Fibroblast of skin of left quadriceps (primary cell): ENCODE measurements at regions not wholly inside any gene's neighbourhood (a gene's known extent, or its start where the extent isn't known, plus 50 kb on each side); places are given as distances from the start of the nearest gene placed in this dataset.

Experiments used
- DNase-seq, 2 experiments: peaks; one replicate each; pipeline ENCODE4 v3.0.0-alpha.2; 2013; ENCODE audit warnings: low read depth in 2 of 2

DNA sequence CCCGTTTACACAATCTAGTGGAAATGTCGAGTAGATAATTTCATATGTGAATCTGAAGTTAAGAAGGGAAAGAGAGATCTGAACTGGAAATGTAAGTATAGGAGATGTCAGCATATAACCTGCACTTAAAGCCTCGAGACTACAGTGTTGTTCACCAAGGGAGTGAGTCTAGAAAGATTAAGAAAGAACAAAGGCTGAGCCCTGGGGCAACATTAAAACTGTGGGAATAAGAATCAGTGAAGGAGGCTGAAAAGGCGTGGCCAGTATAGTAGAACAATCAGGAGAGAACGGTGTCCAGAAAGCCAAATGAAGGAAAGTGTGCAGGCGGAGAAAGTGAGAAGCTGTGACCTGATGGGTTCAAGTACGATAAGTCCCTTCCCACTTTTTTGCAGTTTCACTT lies 118.8 kb upstream of the TENM3 start:
- DNase-seq, result no peak

DNA sequence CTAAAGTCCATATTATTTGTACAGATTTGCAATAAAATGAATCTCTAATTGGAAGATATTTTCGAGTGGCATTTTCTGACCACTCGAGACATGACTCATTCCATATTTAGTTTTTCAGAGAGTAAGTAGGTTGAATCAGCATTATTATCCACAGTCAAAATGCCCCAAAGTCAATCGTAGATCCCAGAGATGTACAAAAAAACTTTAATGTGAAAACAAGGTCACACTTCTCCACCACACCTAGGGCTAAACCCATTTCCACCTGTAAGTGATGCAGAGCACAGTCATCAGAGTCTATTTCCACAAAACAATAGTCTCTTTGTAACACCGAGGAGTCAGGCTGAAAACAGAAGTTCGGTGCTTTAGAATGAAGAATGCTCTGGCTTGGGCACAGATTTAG lies 117.1 kb upstream of the TENM3 start:
- no peak for DNase-seq

DNA sequence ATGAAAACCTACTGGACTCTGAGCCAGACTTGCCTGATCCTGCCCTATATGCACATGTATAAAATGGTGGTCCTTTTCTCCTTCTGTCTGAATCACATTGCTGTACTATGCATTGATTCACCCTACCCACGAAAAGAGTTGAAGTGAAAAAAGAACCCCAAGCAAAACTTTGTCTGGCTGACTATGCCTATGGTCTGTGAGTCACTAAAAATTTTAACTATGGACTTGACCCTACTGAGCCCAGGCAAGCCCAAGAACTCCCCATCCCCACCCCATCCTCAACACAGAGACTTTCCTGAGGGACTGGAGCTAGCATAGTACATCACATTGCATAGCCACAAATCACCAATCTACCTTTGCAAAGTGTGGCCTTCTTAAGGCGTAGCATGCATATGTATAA lies 116.6 kb upstream of the TENM3 start:
- DNase-seq, result no peak

DNA sequence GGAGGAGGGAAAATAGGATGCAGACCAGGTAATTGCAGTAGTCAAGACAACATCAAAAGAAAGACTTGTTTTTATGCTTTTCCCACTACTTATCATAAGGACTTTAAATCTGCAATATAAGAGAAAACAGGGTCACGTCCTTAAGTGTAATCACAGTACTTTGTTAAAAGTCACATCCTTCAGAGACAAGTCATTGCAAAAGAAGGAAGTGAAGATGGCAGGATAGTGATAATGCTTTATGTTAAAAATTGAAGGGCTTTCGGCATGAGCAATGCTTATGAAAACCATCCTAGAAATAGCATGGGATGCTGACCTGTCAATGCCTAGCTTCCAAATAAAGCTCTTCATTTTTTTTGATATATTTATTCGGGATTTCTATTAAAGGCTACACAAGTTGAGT lies 110.2 kb upstream of the TENM3 start:
- DNase-seq, result no peak

DNA sequence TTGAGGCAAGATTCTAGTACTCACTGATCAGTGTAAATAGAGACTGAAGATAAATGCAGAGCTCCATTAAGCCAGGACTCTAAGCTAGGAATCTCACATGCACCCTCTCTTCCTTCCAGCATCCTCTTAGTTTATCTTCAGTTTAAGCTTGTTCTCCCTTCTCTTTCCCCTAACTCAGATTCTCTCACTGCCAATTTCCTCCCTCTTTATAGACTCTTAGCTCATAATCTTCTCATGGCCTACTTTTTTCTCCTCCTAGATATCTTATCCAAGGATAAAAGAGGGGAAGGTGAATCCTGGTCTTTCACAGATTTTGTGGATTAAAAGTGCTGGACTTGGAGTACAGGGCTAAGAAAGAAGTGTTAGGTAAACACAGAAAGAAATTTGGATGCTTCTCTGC lies 108.9 kb upstream of the TENM3 start:
- no peak for DNase-seq

DNA sequence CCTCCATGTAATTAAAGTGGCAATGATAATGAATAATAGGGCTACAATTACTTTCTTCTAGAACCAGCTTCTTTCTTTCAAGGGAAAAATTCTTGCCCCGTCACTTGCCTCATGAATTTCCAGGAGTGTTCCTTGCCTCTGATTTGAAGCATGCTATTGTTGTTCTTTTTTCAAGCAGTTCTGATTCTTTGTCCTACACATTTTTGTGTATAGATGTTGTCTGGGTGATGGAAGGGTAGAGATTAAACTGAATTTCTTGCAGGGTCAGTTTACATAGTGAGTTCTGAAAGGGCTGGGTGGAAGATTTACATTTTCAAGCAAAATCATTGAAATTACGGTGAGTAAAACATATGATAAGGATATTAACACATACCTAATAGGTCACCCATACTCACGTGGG lies 107.0 kb upstream of the TENM3 start:
- no peak for DNase-seq

DNA sequence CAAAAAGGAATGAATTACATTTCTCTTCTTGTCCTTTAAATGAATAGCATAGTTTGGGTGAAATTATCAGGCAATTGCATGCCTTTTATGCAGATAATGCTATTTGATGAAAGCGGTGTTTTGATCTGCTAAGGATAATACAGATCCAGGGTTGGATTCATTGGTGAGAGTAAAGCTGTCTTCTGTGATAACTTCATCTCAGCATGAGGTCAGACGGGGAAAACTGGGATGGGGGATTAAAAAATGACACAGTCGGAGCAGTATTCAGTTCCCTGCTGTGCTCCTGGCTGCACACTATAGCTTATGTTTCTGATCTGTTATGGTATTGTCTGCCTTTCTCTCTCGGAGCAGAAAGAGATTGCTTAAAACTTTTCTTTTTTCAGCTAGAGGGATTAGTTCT lies 105.9 kb upstream of the TENM3 start:
- peak in 1 of 2 experiments; percentile 37 for DNase-seq

DNA sequence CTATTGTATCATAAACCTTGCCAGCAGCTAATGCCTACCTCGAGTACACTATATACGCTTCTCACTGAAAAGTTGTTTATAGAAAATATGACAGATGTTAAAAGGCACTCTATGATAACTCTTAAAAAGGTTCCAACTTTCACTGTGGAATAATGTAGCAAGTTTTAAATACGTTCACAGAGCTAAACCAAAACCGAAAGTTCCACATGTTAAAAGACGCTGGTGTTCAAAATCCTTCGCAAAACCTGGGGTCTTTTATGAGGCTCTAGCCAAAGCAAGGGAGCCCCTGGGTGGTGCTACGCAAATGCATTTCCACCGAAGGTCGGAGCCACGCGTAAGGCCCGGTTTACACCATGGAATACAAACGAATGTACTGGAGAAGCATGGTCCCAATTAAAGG lies 103.7 kb upstream of the TENM3 start:
- DNase-seq, result no peak

DNA sequence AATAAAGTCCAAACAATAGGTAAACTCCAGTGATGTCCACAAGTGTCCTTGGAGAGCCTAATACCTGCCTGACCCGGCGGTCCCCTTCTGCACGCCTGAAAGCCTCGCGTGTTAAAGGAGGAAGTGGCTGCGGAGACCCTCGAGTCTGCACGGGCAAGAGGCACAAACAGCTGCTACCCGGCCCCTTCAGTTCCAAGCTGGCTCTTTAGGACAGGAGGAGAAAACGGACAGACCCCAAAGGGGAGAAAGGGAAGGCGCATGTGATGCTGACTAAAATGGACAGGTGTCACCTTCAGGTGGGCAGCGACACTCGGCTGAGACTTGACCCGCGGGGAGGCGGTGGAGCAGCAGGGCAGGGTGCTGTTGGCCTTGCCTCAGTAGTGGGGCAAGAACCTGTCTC lies 102.7 kb upstream of the TENM3 start:
- DNase-seq, result no peak

DNA sequence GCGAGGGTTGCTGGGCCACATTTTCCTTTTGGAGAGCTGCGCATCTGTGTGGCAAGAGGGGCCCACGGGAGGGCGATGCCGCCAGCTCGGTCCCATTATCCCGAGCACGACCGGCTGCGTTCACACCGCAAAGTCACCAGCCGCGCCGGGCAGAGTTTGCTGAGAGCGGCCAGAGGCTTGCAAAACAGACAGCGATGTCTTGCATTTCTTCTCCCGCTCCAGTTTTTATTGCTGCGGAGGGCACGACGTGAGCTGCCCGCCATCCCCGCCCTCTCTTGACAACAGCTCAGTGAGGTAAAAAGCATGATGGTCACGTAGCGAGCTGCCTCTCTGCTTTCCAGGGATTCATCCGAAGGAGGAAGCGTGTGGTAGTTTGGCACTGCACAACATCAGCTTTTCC lies 102.1 kb upstream of the TENM3 start:
- DNase-seq, result no peak

DNA sequence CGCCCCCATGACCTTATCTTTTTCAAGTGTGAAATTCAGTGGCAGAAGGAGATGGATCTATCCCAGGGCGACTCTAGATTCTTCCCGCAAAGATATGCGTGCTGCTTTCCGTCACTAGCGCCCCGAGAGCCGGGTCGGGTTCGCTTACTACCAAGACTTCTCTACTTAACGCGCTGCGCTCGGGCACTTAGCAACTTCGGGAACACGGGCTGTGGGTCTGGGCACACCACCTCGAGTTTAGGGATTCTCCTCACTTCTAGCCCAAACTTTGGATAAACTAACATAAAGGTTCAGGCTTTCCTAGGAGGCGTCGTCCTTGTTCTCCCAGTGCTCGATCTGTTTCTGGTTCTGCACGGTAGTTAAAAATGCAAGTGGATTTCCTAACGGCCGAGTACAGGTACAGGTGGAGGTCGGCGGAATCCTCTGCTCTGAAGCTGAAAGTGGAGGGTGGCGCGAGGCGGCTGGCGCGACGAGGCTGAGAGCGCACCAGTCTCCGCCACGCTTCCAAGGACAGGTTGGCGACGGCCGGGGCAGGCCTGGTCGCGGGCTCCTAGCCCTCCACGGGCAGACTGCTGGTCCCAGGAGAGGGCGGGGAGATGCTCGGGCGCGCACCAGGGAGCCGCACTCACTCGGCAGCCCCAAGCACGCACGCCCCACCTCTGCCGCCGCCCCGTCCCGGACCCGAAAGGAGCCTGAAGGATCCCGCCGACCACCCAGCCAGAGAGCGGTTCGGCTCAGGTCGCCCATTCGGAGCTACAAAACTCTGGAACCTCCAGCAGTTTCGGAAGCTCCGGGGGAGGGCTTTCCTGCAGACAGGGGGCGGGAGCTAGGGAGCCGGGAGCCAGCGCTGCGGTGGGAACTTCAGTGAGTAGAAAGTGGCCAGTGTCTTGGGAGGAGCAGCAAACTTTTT lies 100.8 kb upstream of the TENM3 start:
- DNase-seq, result no peak

DNA sequence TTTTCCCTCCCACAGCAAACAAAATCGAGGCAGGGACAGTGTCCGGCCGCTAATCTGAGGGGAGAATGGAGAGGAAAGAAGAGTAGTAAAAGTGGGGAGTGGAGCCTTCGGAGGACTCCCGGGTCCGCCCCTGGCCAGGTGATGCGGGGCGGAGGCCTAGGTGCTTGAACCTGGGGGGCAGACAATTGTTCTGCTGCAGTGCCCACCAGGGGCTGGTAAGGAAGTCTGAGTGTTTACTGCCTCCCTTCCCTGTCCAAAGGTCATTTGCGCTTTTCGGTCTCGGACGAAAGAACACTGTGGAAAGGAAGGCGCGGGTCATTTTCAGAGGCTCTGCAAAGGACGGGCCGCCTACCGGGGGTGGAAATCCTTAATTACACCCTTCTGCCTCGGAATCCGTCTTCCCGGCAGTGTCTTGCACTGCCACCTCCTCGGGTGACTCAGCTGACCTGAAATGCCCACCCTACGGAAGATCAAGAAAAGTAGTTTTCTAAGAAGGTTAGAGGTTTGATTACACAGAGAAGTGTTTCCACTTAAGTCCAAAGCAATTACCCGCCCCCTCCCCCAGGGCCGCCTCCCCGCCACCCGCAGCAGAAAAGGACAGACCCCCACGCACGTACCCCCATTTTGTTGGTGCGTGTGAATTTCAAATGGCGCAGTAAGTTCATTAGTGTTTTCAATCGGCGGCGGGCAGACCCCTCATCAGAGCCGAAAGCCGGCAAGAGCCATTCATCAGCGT lies 99.9 kb upstream of the TENM3 start:
- no peak for DNase-seq

DNA sequence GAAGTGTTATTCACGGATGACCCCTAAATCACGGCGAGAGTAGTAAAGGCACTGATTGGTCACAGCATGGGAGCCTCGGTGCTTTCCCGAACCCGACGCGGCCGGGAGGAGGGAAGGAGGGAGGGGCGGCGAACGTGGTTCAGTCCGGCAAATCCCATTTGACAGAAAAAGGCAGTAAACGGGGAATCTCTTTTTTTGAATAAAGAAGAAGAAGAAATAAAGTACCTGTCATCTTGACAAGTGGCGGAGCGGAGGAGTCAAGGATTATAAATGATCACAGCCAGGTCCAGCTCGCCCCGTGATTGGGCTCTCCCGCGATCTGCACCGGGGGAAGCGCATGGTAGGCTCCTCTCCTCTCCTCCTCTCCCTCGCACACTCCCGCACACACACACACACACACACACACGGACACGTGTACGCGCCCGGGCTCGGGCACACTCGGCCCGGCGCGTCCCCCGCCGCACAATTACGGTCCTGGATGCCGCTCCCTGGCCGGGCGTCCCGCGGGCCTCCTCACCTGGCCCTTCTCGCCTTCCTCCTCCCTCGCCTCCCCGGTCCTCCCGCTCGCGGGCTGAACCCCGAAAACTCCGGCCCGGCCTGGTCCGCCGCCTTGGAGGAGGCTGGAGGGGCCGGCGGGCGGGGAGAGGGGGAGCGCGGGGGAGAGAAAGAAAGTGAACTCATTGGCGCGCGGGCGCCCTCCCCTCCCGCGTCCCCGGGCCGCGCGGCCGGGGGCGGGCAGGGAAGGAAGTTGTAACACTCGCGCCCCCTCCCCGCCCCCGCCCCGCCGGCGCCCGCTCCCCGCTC lies 99.2 kb upstream of the TENM3 start:
- DNase-seq, result peak; percentile 82 to 83

DNA sequence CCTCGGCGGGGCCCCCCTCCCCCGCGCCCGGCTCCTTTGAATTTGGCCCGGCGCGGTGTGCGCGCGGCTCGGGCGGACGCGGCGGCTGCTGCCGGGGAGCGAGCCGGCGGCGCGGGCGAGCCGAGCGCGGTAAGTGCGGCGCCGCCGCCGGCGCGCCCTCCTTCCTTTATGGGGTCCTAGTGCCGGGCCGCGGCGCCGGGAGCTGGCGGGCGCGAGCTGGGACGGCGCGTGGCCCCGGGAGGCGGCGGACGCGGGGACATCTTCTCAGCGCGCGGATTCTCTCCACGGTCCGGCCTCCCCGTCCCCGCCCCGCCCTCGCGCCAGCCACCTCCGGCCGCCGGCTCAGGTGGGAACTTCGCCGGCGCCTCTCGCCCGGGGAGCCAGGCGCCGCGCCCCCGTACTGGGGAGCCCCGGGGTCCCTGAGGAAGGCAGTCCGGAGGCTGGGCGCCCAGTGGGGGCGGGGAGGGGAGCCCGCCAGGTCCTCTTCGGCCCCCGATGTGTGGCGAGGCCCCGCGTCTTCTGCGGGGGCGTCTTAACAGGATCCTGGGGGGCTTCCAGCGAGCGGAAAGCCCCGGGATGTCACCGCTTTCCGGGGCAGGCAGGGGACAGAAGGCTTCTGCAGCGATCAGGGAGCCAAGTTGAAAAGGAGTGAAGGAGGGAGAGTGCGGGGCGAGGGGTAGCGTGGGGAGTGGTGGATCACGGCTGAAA lies 98.4 kb upstream of the TENM3 start:
- no peak for DNase-seq

DNA sequence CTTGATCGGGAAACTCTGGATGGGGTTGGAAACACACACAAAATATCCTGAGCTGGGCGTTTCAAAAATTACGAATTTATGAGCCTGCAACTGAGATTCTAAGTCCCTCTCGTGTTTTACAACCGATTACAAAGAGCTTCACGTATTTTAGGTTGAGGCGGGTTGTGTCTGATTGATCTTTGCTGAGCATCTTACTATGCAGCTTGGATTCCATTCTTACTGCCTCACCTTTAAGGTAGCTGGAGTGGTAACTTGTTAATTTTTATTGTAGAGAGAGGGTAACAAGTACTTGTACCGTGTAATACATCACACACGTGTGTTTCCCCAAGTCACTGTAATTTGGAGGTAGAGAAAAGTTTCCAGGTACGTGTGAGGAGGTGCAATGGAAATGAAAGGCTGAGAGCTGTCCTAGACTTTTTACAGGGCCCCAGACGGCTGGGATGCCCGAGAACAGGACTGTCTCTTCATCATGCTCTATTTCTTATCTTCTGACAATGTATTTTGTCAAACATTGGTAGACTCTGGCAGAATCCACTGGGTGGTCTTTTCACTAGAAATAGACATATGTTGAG lies 97.8 kb upstream of the TENM3 start:
- DNase-seq, result no peak

DNA sequence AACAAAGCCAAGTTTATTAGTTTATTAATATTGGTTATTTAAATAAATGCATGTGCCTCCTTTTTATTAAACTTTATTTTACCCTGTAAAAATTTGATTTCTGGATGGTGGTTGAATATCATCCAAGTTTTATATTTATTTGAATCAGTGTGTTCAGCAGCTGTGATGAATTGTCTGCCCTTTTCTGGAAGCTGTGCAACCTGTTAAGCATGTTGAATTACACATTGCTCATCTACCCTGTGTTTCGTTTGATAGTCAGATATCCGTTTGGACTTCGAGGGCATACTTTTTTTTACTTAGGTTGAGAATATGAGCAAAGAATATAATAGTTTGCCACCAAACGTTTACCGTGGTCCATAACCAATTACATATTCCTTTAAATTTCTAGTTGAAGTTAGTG lies 95.8 kb upstream of the TENM3 start:
- no peak for DNase-seq

DNA sequence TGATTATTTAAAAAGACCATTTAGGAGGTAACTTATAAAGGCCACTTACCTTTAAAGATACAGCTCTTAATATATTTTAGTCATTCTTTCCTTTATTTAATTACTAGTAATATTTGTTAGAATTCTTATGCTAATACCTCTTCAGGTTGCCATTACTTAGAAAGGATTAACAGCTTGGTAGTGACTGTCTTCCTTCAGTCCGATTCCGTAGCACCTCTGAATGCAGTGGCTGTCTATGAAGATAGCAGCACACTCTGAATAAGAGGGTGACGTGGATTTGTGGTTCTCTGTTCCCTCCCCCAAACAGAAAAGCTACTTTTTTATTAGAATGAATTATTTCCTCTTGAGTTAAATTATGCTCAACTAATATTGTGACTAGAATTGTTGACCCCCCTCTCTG lies 92.6 kb upstream of the TENM3 start:
- DNase-seq, result no peak

DNA sequence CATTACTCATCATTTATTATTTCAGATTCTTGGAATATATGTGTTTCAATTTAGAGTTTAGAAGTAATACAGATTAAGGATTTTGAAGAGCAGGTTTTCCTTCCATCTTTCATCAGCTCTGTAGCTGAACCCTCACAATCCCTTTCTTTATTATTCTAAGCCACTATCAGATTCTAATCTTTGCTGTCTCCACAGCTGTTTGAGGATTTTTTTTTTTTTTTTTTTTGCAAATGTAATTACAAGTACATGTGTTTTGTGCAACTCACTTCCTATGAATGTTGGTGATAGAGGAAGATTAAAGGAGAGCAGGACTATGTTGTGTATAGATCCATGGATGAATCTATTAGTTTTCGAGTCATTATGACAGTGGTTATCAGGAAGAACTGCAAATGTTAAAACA lies 87.4 kb upstream of the TENM3 start:
- DNase-seq, result no peak

DNA sequence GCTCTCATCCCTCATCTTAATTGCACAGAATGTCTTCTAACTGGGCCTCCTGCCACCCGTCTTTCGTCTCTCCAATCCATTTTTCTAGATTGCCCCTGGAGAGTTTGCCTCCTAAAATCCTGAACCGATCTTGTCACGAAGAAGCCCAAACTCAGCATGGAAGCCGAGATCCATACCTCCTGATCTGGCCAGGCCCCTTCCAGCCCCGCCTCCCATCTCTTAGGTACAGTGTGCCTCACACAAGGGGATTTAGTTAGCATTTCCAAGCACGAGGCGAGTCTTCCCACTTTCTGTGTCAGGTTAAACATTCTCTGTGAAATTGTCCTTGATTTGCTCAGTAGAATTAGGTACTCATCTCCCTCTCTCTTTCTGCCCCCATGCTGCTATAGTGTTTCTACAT lies 80.0 kb upstream of the TENM3 start:
- no peak for DNase-seq

DNA sequence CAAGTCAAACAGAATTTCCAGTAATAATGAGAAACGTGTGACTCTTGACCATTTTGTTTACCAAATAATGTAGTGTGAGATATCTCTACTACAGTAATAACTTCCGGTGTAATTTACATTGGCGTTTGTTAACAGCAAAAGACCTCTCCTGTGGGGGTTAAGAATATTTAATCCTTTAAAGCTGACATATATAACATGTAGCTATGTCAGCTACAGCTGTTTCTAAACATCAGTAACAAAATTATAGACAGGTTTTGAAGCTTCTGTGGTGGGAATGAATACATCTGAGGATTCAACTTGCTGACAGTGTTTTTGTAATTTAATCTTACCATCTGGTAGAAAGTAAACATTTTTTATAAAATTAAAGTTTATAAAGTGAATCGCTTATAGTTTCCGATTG lies 73.6 kb upstream of the TENM3 start:
- DNase-seq, result no peak

DNA sequence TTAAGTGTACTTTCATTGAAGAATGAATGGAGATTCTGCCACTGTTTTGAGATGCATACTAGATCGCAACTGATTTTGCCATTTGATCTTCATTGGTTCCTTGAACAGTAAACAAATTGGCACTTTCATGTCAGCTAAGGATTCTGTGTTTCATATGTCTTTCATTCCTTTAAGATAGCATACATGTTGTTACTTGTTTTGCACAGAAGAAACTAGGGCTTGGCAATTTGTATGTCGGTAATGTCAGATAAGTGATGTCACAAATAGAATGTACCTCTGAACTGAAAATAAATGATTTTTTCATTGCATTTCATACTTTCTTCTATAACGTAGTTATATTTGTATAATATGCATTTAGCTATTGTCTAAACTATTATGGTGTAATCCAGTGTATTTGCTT lies 73.2 kb upstream of the TENM3 start:
- no peak for DNase-seq
